Breast epithelium (tissue), 3 donors: ENCODE measurements at regions not wholly inside any gene's neighbourhood (a gene's known extent, or its start where the extent isn't known, plus 50 kb on each side); places are given as distances from the start of the nearest gene placed in this dataset.

Experiments
- POLR2A ChIP-seq: fragments of 450-650 bp; IDR thresholded peaks from one replicate; pipeline ENCODE4 v1.6.1; 2016; ENCODE audit warnings: antibody characterized with exemption, mild to moderate bottlenecking, moderate library complexity
- POLR2AphosphoS5 ChIP-seq, 3 donors: sonication (generic); formaldehyde crosslinking; IDR thresholded peaks; one replicate each; pipeline ENCODE4 v1.6.1; 2017; ENCODE audit warnings: antibody characterized with exemption in 3 of 3
- TF ChIP-seq, protein P1 (sequence below), 3 donors: fragments of 450-650 bp; IDR thresholded peaks; one replicate each; pipeline ENCODE4 v1.5.1; 2016 to 2017; ENCODE audit warnings: antibody characterized with exemption in 3 of 3, mild to moderate bottlenecking in 3 of 3, moderate library complexity in 3 of 3

DNA sequence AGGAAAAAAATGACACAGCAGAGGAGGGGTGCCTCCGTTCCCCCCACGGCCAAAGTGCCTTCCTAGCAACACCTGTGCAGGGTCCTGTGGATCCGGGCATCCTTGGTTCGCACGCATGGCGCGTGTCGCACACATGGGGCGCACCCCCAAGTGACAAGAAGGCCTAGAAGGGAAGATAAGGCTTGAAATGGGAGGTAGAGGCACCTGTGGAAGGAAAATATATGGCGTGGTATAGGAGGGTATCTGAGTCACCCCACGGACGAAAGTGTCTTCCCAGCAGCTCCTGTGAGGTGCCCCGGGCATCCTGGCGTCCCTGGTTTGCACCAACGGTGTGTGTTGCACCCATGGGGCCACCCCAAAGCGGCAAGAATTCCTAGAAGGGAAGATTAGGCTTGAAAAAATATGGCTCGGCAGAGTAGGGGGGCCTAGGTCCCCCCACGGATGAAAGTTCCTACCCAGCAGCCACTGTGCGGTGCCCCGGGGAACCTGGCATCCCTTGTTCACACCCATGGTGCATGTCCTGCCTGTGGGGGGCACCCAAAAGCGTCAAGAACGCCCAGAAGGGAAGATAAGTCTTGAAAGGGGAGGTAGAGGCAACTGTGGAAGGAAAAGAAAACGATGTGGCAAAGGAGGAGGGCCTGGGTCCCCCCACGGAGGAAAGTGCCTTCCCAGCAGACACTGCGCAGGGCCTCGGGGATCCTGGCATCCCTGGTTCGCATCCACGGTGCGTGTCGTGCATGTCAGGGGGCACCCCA lies 280.0 kb downstream of the ALG10 start:
- TF ChIP-seq, protein P1, sequence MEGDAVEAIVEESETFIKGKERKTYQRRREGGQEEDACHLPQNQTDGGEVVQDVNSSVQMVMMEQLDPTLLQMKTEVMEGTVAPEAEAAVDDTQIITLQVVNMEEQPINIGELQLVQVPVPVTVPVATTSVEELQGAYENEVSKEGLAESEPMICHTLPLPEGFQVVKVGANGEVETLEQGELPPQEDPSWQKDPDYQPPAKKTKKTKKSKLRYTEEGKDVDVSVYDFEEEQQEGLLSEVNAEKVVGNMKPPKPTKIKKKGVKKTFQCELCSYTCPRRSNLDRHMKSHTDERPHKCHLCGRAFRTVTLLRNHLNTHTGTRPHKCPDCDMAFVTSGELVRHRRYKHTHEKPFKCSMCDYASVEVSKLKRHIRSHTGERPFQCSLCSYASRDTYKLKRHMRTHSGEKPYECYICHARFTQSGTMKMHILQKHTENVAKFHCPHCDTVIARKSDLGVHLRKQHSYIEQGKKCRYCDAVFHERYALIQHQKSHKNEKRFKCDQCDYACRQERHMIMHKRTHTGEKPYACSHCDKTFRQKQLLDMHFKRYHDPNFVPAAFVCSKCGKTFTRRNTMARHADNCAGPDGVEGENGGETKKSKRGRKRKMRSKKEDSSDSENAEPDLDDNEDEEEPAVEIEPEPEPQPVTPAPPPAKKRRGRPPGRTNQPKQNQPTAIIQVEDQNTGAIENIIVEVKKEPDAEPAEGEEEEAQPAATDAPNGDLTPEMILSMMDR (IDR thresholded peaks at IDR 0.05), result no peak
- no peak for TF ChIP-seq POLR2A
- TF ChIP-seq POLR2AphosphoS5 (IDR thresholded peaks at IDR 0.05), result no peak
